Neural cell (in vitro differentiated cells): ENCODE measurements at regions not wholly inside any gene's neighbourhood (a gene's known extent, or its start where the extent isn't known, plus 50 kb on each side); places are given as distances from the start of the nearest gene placed in this dataset.

Source experiments
- CTCF ChIP-seq: fragments of 450-650 bp; IDR thresholded peaks from 2 replicates; pipeline ENCODE4 v1.5.1; 2014; ENCODE audit warnings: antibody characterized with exemption, mild to moderate bottlenecking, moderate library complexity; ENCODE audit not compliant: poor library complexity, severe bottlenecking
- EZH2 ChIP-seq: fragments of 200-600, 300-800 bp; shearing (Covaris generic), sonication (generic); IDR thresholded peaks from 2 replicates; pipeline ENCODE4 v1.6.1; 2014; ENCODE audit warnings: antibody characterized with exemption, low read length, borderline replicate concordance, mild to moderate bottlenecking; ENCODE audit not compliant: insufficient read depth, poor library complexity, severe bottlenecking
- POLR2AphosphoS5 ChIP-seq: IDR thresholded peaks from 2 replicates; pipeline ENCODE4 v1.6.1; 2012
- RAD21 ChIP-seq: fragments of 450-650 bp; conservative IDR thresholded peaks from 2 replicates; pipeline ENCODE4 v1.6.1; 2014; ENCODE audit warnings: antibody characterized with exemption, mild to moderate bottlenecking, moderate library complexity
- TAF1 ChIP-seq: IDR thresholded peaks from 2 replicates; pipeline ENCODE4 v1.6.1; 2012; ENCODE audit warnings: low read depth
- TF ChIP-seq, protein P1 (sequence below): IDR thresholded peaks from 2 replicates; pipeline ENCODE4 v1.6.1; 2012; ENCODE audit warnings: borderline replicate concordance

DNA sequence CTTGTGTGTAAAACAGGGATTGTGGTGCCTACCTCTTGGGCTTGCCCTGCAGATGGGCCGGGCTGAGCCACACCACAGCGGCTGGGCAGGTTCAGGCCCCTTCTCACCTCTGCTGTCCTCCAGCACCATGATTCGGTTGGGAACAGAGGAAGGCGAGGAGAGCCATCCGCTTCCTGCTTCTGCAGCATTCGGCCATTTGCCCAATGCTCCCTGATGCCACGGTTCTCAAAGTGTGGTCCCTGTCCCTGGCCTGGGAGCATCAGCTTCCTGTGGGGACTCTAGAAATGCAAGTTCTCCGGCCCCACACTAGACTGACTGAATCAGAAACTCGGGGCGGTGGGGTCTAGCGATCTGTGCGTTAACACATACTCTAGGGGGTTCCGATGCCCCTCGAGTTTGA lies 65.1 kb downstream of the RRM2 start:
- TF ChIP-seq EZH2 (no peak), RAD21 (no peak), POLR2AphosphoS5 (no peak), CTCF (no peak), TAF1 (no peak)
- TF ChIP-seq, protein P1, sequence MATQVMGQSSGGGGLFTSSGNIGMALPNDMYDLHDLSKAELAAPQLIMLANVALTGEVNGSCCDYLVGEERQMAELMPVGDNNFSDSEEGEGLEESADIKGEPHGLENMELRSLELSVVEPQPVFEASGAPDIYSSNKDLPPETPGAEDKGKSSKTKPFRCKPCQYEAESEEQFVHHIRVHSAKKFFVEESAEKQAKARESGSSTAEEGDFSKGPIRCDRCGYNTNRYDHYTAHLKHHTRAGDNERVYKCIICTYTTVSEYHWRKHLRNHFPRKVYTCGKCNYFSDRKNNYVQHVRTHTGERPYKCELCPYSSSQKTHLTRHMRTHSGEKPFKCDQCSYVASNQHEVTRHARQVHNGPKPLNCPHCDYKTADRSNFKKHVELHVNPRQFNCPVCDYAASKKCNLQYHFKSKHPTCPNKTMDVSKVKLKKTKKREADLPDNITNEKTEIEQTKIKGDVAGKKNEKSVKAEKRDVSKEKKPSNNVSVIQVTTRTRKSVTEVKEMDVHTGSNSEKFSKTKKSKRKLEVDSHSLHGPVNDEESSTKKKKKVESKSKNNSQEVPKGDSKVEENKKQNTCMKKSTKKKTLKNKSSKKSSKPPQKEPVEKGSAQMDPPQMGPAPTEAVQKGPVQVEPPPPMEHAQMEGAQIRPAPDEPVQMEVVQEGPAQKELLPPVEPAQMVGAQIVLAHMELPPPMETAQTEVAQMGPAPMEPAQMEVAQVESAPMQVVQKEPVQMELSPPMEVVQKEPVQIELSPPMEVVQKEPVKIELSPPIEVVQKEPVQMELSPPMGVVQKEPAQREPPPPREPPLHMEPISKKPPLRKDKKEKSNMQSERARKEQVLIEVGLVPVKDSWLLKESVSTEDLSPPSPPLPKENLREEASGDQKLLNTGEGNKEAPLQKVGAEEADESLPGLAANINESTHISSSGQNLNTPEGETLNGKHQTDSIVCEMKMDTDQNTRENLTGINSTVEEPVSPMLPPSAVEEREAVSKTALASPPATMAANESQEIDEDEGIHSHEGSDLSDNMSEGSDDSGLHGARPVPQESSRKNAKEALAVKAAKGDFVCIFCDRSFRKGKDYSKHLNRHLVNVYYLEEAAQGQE, result no peak
